ENCODE measurements at regions not wholly inside any gene's neighbourhood (a gene's known extent, or its start where the extent isn't known, plus 50 kb on each side); places are given as distances from the start of the nearest gene placed in this dataset.

- no peak for TF ChIP-seq CTCF (IDR thresholded peaks at IDR 0.05; ENCODE audit: poor library complexity, severe bottlenecking)
- TF ChIP-seq EZH2 (IDR thresholded peaks at IDR 0.05; ENCODE audit: borderline replicate concordance, insufficient read depth, low read length, poor library complexity, severe bottlenecking) = no peak
- TF ChIP-seq REST (IDR thresholded peaks at IDR 0.05; ENCODE audit: borderline replicate concordance) = no peak
- TF ChIP-seq TAF1 (IDR thresholded peaks at IDR 0.05; ENCODE audit: low read depth) = no peak
- TF ChIP-seq SMC3 (conservative IDR thresholded peaks at IDR 0.05; ENCODE audit: poor library complexity) = no peak
- no peak for TF ChIP-seq RAD21 (conservative IDR thresholded peaks at IDR 0.05)
- no peak for TF ChIP-seq POLR2AphosphoS5 (IDR thresholded peaks at IDR 0.05)
These were observed 421.3 kb downstream of the MID1IP1 start for GRCh38 chrX:39222346-39223113.
